DMS 273 treated with DMSO at 0.1 percent for 48 hours (cell line): ENCODE measurements at regions not wholly inside any gene's neighbourhood (a gene's known extent, or its start where the extent isn't known, plus 50 kb on each side); places are given as distances from the start of the nearest gene placed in this dataset.

ENCODE experiments used
- DNase-seq: peaks from one replicate; lab custom pipeline; 2025; lab: John Stamatoyannopoulos, UW

DNA sequence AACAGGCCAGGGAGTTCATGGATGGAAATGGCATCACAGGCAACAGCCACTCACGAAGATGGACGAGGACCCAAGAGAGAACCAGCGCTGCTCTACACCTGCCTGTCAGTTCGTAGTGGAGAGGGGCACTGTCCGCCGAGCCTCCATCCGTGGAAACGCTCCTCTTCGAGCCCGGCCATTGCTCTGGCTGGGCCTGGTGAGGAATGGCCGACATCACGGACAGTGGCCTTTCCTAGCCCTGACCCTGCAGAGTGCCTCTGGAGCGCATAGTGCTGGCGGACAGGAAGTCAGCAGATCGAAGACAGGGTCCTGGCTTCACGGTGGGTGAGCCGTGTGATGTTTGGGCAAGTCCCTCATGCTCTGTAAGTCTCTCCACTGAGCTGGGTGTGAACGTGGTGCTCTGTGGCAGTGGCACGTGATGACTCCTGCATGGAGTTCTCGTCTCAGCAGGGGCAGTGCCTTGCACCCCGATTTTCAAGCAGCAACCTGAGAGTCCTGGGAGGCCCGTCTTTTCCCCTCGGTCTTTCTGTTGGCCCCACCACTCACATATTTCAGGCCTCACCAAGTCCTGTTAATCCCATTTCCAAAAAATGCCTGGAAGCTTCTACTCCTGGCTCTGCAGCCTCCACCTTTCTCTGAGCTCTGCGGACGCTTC lies 214.4 kb downstream of the ERMARD start:
- no peak for DNase-seq

DNA sequence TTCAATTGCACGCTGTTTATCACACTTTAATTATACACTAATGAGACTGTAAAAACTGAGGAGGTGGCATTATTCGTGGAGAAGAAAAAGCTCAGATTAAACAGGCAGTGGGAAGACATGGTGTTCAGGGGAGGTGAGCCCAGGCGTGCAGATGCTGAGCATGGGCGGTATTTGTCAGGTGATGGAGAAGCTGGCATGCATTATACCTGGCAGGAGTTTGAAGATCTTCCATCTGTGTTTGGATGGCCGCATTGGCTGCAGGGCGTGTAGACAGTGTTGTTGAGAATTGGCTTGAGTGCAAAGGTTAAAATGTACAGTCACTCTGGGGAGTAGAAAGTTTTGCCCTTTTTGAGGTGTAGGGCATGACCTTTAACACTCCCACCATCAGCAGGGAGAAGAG lies 213.8 kb downstream of the ERMARD start:
- no peak for DNase-seq

DNA sequence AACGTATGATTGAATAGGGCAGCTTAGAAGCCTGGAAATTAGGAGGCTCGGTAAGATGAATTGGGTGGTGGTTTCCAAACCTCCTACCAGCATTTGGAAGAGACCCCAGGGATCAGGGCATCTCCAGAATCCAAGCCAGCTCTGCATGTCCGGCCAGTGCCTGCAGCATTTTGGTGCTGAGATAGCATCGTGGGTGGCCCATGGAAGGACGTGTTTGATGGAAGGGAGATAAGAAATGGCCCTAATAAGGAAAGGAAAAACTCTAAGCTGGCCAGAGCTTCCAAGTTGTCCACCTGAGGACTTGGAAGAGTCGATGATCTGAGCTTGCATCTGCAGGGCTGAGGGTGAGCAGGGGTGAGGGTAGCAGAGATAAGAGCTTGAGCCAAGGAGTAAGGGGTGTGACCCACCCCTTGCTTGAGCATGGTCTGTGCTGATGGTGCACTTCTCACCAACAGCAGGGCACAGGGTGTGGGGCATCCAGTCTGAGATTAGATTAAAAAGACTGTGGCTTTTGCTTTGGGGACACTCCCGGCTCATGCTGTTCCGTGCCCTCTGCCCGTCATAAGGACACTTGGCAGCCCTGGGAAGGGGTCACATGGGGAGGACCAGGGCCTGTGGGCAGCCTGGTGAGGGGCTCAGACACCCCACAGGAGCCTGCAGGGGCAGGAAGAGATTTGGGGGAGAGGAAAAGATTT lies 213.2 kb downstream of the ERMARD start:
- DNase-seq = no peak

DNA sequence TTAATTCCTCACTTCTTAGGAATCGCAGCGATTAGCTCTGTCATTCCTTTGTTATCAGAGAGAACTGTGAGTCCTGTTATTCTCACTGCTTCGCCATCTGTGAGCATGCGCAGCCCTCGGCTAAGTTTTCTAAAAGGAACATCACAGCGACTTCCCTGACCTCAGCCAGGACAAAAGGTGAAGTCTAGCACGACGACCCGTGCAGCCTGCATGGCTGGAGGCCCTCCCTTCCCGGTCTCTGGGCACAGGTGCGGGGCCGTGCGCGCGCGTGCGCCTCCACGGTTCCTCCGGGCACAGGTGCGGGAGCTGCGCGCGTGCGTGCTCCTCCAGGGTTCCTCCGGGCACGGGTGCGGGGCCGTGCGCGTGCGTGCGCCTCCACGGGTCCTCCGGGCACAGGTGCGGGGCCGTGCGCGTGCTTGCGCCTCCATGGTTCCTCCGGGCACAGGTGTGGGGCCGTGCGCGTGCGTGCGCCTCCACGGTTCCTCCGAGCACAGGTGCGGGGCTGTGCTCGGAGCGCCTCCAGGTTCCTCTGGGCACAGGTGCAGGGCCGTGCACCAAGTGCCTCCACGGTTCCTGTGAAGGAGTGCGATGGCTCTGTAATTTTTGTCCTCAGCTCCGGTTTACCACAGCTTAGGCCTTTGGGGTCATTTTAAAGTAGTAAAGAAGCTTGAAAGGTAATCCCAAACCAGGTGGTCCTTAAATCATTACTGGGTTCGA lies 212.3 kb downstream of the ERMARD start:
- DNase-seq = no peak

- no peak for DNase-seq
Observed at GRCh38 chr6:169962604-169963469, 211.4 kb downstream of the ERMARD start.

GRCh38 chr6:169961772-169962561 lies 210.5 kb downstream of the ERMARD start:
- no peak for DNase-seq

GRCh38 chr6:169960886-169961611 lies 209.6 kb downstream of the ERMARD start:
- DNase-seq = no peak

- DNase-seq = no peak
Observed at GRCh38 chr6:169960521-169960885, 209.1 kb downstream of the ERMARD start.

GRCh38 chr6:169960003-169960344 lies 208.6 kb downstream of the ERMARD start:
- DNase-seq = no peak

- no peak for DNase-seq
Observed at GRCh38 chr6:169959136-169960002, 207.9 kb downstream of the ERMARD start.

DNA sequence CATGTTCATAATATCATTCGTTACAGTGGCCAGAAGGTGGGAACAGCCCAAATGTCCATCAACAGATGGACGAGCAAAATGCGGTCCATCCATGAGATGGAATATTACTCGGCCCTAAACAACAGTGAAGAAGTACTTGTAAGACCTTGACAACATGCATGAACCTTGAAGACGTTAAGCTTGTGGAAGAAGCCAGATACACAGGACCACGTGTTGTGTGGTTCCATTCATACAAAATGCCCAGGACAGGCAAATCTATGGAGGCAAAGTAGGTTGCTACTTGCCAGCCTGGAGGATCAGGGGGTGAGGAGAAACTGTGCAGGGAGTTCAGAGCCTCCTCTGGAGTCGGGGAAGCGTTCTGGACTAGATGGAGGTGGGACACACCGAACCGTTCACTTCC lies 207.1 kb downstream of the ERMARD start:
- DNase-seq = no peak

- no peak for DNase-seq
Observed at GRCh38 chr6:169957351-169957963, 206.0 kb downstream of the ERMARD start.

DNA sequence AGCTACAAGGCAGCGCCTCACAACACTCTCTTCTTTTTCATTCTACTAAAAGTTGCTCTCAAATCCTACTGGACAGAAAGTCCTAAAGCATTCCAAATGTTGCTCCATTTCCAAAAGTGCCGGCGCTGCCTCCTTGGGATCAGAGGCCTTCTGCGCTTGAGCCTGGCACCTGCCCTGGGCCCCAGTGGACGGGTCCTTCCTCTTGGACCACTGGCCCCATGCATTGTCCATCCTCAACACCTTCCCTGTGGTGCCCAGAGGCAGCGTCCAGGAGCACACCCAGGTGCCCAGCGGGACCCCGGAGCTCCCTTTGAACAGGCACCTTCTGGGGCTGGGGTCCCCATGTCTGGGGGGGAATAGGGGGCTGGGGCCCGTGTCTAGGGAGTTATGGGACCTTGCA lies 205.2 kb downstream of the ERMARD start:
- no peak for DNase-seq

- no peak for DNase-seq
Observed at GRCh38 chr6:169955731-169956437, 204.5 kb downstream of the ERMARD start.

GRCh38 chr6:169954977-169955376 lies 203.6 kb downstream of the ERMARD start:
- DNase-seq = no peak

GRCh38 chr6:169953686-169954085 lies 202.3 kb downstream of the ERMARD start:
- DNase-seq = no peak

DNA sequence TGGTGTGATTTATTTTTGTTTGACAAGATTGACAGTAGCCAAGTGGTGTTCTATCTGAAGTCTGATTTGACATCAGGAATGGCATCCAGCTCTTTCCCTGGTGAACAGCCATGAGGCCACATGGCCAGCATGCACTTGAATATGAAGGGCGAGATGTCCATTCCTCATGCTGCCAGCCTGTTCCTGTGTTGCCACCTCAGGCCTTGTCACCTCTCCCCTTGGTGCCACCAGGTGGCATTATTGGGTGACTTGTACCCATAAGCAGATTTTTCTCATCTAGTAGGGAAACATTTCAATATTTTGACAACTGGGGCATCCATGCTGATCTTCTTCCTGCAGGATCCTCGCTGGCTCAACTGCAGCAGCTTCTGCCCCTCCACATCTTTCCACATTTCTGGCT lies 199.1 kb downstream of the ERMARD start:
- DNase-seq = no peak

DNA sequence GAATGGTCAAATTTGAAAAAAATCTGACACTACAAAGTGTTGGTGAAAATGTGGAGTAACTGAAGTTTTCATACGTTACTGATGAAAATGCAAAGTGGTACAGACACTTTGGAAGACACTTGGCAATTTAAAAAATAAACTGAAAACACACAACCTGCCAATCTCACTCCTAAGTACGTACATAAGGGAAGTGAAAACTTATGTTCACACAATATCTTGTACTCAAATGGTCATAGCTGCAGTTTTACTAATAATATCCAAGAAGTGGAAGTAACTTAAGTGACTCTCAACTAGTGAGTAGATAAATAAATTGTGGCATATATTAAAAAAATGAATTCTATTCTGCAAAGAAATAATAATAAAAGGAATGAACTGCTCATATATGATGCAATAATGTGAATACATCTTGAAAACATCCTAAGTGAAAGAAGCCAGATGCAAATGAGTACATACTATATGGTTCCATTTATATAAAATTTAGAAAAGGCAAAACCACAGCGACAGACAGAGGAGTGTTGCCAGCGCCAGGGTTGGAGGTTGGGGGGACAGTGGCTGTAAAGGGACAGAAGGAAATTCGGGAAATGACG lies 198.2 kb downstream of the ERMARD start:
- DNase-seq = no peak

DNA sequence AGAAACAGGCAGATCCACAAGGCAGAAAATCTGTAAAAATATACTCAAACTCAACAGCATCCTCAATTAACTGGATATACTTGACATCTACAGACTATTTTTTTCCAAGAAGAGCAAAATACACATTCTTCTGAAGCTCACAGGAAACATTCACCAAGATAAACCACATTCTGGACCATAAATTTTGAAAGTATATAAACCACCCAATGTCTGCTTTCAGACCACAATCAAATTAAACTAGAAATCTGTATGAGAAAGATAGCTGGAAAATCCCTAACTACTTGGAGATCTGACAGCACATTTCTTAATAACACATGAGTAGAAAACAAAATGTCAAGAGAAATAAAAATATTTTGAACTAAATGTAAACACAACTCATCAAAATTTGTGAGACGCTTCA lies 195.5 kb downstream of the ERMARD start:
- DNase-seq = no peak
